H1 (cell line): ENCODE measurements at regions not wholly inside any gene's neighbourhood (a gene's known extent, or its start where the extent isn't known, plus 50 kb on each side); places are given as distances from the start of the nearest gene placed in this dataset.

Experiments
- CBX8 ChIP-seq: fragments of 300-800, 300-1000 bp; sonication (generic); IDR thresholded peaks from 2 replicates; pipeline ENCODE4 v1.7.1; 2016; ENCODE audit warnings: low read depth, low read length, borderline replicate concordance
- CTBP2 ChIP-seq: IDR thresholded peaks from 2 replicates; pipeline ENCODE4 v1.7.0; 2011; ENCODE audit warnings: borderline replicate concordance, mild to moderate bottlenecking, moderate library complexity, mixed read lengths, low read length; ENCODE audit not compliant: insufficient read depth, insufficient read length
- JUND ChIP-seq: IDR thresholded peaks from 2 replicates; pipeline ENCODE4 v1.6.1; 2011; ENCODE audit warnings: mild to moderate bottlenecking, improper control_type of control experiment, low read length
- ZNF274 ChIP-seq: IDR thresholded peaks from 2 replicates; pipeline ENCODE4 v1.7.0; 2012; ENCODE audit warnings: low read length, borderline replicate concordance; ENCODE audit errors: extremely low read depth
- TF ChIP-seq, protein P1 (sequence below): fragments of 300-600 bp; sonication (generic); IDR thresholded peaks from 2 replicates; pipeline ENCODE4 v1.7.1; 2012; ENCODE audit warnings: low read length, moderate library complexity, mild to moderate bottlenecking, inconsistent platforms; ENCODE audit not compliant: insufficient replicate concordance

DNA sequence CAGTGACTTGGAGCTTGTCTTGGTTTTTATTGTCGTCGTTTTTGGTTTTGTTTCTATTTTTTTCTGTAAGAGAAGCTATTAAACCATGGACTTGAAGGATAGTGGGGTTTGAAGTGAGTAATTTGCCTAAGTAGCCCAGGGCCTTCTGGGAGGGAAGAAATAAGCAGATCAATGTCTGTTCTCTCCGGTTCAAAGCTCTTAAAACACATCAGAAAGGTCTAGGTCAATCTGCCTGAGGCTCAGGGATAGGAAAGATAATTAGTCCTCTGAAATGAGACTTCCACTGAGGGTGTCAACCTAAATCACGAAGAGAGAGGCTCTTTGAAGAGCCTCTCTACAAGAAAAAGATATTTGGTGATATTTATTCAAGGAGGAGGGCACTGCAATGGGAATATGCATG is 178.0 kb downstream of the MATN1 start (continued):
- TF ChIP-seq ZNF274 = no peak
- no peak for TF ChIP-seq JUND
- no peak for TF ChIP-seq CBX8
- no peak for TF ChIP-seq CTBP2
- TF ChIP-seq, protein P1, sequence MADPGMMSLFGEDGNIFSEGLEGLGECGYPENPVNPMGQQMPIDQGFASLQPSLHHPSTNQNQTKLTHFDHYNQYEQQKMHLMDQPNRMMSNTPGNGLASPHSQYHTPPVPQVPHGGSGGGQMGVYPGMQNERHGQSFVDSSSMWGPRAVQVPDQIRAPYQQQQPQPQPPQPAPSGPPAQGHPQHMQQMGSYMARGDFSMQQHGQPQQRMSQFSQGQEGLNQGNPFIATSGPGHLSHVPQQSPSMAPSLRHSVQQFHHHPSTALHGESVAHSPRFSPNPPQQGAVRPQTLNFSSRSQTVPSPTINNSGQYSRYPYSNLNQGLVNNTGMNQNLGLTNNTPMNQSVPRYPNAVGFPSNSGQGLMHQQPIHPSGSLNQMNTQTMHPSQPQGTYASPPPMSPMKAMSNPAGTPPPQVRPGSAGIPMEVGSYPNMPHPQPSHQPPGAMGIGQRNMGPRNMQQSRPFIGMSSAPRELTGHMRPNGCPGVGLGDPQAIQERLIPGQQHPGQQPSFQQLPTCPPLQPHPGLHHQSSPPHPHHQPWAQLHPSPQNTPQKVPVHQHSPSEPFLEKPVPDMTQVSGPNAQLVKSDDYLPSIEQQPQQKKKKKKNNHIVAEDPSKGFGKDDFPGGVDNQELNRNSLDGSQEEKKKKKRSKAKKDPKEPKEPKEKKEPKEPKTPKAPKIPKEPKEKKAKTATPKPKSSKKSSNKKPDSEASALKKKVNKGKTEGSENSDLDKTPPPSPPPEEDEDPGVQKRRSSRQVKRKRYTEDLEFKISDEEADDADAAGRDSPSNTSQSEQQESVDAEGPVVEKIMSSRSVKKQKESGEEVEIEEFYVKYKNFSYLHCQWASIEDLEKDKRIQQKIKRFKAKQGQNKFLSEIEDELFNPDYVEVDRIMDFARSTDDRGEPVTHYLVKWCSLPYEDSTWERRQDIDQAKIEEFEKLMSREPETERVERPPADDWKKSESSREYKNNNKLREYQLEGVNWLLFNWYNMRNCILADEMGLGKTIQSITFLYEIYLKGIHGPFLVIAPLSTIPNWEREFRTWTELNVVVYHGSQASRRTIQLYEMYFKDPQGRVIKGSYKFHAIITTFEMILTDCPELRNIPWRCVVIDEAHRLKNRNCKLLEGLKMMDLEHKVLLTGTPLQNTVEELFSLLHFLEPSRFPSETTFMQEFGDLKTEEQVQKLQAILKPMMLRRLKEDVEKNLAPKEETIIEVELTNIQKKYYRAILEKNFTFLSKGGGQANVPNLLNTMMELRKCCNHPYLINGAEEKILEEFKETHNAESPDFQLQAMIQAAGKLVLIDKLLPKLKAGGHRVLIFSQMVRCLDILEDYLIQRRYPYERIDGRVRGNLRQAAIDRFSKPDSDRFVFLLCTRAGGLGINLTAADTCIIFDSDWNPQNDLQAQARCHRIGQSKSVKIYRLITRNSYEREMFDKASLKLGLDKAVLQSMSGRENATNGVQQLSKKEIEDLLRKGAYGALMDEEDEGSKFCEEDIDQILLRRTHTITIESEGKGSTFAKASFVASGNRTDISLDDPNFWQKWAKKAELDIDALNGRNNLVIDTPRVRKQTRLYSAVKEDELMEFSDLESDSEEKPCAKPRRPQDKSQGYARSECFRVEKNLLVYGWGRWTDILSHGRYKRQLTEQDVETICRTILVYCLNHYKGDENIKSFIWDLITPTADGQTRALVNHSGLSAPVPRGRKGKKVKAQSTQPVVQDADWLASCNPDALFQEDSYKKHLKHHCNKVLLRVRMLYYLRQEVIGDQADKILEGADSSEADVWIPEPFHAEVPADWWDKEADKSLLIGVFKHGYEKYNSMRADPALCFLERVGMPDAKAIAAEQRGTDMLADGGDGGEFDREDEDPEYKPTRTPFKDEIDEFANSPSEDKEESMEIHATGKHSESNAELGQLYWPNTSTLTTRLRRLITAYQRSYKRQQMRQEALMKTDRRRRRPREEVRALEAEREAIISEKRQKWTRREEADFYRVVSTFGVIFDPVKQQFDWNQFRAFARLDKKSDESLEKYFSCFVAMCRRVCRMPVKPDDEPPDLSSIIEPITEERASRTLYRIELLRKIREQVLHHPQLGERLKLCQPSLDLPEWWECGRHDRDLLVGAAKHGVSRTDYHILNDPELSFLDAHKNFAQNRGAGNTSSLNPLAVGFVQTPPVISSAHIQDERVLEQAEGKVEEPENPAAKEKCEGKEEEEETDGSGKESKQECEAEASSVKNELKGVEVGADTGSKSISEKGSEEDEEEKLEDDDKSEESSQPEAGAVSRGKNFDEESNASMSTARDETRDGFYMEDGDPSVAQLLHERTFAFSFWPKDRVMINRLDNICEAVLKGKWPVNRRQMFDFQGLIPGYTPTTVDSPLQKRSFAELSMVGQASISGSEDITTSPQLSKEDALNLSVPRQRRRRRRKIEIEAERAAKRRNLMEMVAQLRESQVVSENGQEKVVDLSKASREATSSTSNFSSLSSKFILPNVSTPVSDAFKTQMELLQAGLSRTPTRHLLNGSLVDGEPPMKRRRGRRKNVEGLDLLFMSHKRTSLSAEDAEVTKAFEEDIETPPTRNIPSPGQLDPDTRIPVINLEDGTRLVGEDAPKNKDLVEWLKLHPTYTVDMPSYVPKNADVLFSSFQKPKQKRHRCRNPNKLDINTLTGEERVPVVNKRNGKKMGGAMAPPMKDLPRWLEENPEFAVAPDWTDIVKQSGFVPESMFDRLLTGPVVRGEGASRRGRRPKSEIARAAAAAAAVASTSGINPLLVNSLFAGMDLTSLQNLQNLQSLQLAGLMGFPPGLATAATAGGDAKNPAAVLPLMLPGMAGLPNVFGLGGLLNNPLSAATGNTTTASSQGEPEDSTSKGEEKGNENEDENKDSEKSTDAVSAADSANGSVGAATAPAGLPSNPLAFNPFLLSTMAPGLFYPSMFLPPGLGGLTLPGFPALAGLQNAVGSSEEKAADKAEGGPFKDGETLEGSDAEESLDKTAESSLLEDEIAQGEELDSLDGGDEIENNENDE = no peak
